CD14-positive monocyte (primary cell): ENCODE measurements at regions not wholly inside any gene's neighbourhood (a gene's known extent, or its start where the extent isn't known, plus 50 kb on each side); places are given as distances from the start of the nearest gene placed in this dataset.

ENCODE experiments used
- DNase-seq, 3 donors: peaks; one replicate each; pipeline ENCODE4 v3.0.0-alpha.2; 2011 to 2022
- H2AFZ ChIP-seq: 2 replicates; pipeline ENCODE4 v1.6.0; 2012; ENCODE audit warnings: mild to moderate bottlenecking, low read depth, low read length, inconsistent platforms; ENCODE audit not compliant: insufficient read depth, poor library complexity, severe bottlenecking
- H3K27ac ChIP-seq, 2 donors: 1 replicate in 1 of 2; 2 replicates in 1 of 2; pipeline ENCODE4 v1.5.1; 2012 to 2013; ENCODE audit warnings: low read length in 2 of 2, control low read depth in 1 of 2, inconsistent platforms in 1 of 2, low read depth in 1 of 2, mild to moderate bottlenecking in 1 of 2
- H3K27me3 ChIP-seq, 2 donors: one replicate each; pipeline versions ENCODE4 v1.6.0 to v1.6.1; 2011 to 2013; ENCODE audit warnings: low read length in 2 of 2; ENCODE audit not compliant: control insufficient read depth in 2 of 2, insufficient read depth in 2 of 2
- H3K36me3 ChIP-seq, 2 donors: replicated peaks in 1 of 2; 1 replicate in 1 of 2; 2 replicates in 1 of 2; pipeline versions ENCODE4 v1.5.1 to v1.6.1; 2012 to 2013; ENCODE audit warnings: low read length in 2 of 2, control low read depth in 1 of 2, inconsistent platforms in 1 of 2, mild to moderate bottlenecking in 1 of 2; ENCODE audit not compliant: insufficient read depth in 2 of 2, control insufficient read depth in 1 of 2
- H3K4me1 ChIP-seq, 2 donors: 1 replicate in 1 of 2; 2 replicates in 1 of 2; pipeline versions ENCODE4 v1.5.1 to v1.6.1; 2012 to 2013; ENCODE audit warnings: low read length in 2 of 2, control low read depth in 1 of 2, inconsistent platforms in 1 of 2, mild to moderate bottlenecking in 1 of 2, moderate library complexity in 1 of 2; ENCODE audit not compliant: insufficient read depth in 2 of 2, control insufficient read depth in 1 of 2
- H3K4me2 ChIP-seq: replicated peaks from 2 replicates; pipeline ENCODE3; 2012; ENCODE audit warnings: low read length, moderate library complexity, mild to moderate bottlenecking; ENCODE audit not compliant: poor library complexity, severe bottlenecking; ENCODE audit errors: extremely low read depth
- H3K4me3 ChIP-seq, 3 experiments: fragments of 200-600 bp in 1 of 3; sonication (generic) in 1 of 3; replicated peaks in 1 of 3; 1 replicate in 2 of 3; 2 replicates in 1 of 3; pipeline ENCODE4 v1.5.1; 2011 to 2013; ENCODE audit warnings: low read length in 3 of 3, mild to moderate bottlenecking in 3 of 3, control low read depth in 2 of 3, low read depth in 2 of 3, inconsistent platforms in 1 of 3, moderate library complexity in 1 of 3
- H3K79me2 ChIP-seq: 2 replicates; pipeline ENCODE4 v1.6.0; 2012; ENCODE audit warnings: mild to moderate bottlenecking, control low read depth, inconsistent platforms, low read length, moderate library complexity; ENCODE audit not compliant: insufficient read depth
- H3K9ac ChIP-seq: 2 replicates; pipeline ENCODE4 v1.6.0; 2017; ENCODE audit warnings: low read length, mild to moderate bottlenecking; ENCODE audit not compliant: insufficient read depth, poor library complexity, severe bottlenecking
- H3K9me3 ChIP-seq, 2 donors: replicated peaks in 1 of 2; 1 replicate in 1 of 2; 2 replicates in 1 of 2; pipeline versions ENCODE4 v1.5.1 to v1.6.1; 2012 to 2013; ENCODE audit warnings: low read length in 2 of 2, control low read depth in 1 of 2; ENCODE audit not compliant: control insufficient read depth in 1 of 2, insufficient read depth in 1 of 2
- H4K20me1 ChIP-seq: 2 replicates; pipeline ENCODE4 v1.6.0; 2012; ENCODE audit warnings: mild to moderate bottlenecking, low read length, control low read depth, moderate library complexity; ENCODE audit not compliant: insufficient read depth
- H3K27ac Mint-ChIP-seq, 7 donors: one replicate each; pipeline ENCODE4 v1.8.0; 2020; ENCODE audit warnings: mild to moderate bottlenecking in 7 of 7, mixed read lengths in 7 of 7, moderate library complexity in 6 of 7, inconsistent platforms in 2 of 7
- H3K27me3 Mint-ChIP-seq, 3 donors: one replicate each; pipeline ENCODE4 v1.8.0; 2021 to 2022; ENCODE audit warnings: low read depth in 3 of 3, mild to moderate bottlenecking in 3 of 3, mixed read lengths in 3 of 3, moderate library complexity in 3 of 3, inconsistent platforms in 1 of 3
- H3K36me3 Mint-ChIP-seq, 2 donors: one replicate each; pipeline ENCODE4 v1.8.0; 2020; ENCODE audit warnings: mixed read lengths in 2 of 2, inconsistent platforms in 1 of 2, mild to moderate bottlenecking in 1 of 2
- H3K4me1 Mint-ChIP-seq: one replicate; pipeline ENCODE4 v1.8.0; 2020; ENCODE audit warnings: mild to moderate bottlenecking, mixed read lengths
- H3K4me3 Mint-ChIP-seq, 2 donors: one replicate each; pipeline ENCODE4 v1.8.0; 2020; ENCODE audit warnings: mild to moderate bottlenecking in 2 of 2, mixed read lengths in 2 of 2, moderate library complexity in 1 of 2
- H3K9me3 Mint-ChIP-seq, 7 donors: one replicate each; pipeline ENCODE4 v1.8.0; 2020 to 2022; ENCODE audit warnings: mixed read lengths in 7 of 7, mild to moderate bottlenecking in 6 of 7, moderate library complexity in 6 of 7, inconsistent platforms in 2 of 7
- WGBS: methylation state at CpG from one replicate; pipeline ENCODE4 v1.1.5; 2013; ENCODE audit warnings: missing lambda C conversion rate; ENCODE audit not compliant: insufficient coverage; 5-methylcytosine and 5-hydroxymethylcytosine counted together
- intact Hi-C, 2 donors: fragments of 100-400 bp; cut with micrococcal nuclease; formaldehyde crosslinking; loops; one replicate each; pipeline versions ENCODE4 v1.15.0 to v1.15.1; 2023
- TF ChIP-seq, protein P1 (sequence below): fragments of 200-600 bp; IDR thresholded peaks from one replicate; pipeline ENCODE4 v1.8.0; 2022; ENCODE audit warnings: antibody characterized with exemption, mild to moderate bottlenecking

DNA sequence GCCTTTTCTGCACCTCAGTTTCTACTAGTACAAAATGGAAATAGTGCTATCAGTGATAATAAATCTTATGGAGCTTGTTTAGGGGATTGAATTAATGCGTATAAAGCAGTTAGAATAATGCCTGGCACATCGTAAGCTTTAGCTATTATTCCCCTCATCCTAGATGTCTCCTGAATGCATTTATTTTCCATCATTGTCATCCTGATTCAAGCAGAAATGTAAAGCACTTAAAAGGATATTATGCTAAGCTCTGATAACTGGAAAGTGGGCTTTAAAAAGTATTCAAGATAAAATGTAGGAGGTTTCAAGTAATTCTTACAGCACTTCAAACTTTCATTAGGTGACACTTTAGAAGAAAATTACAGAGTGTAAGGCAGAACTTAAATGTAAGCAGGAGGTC lies 178.7 kb downstream of the RBM46 start:
- H3K27me3 ChIP-seq: no peaks in the 10 kb centered on the region
- no peak overlapping the region for H3K9ac ChIP-seq
- no peaks in the 10 kb centered on the region for H3K79me2 ChIP-seq
- no peak overlapping the region for H3K4me3 ChIP-seq
- no peaks in the 10 kb centered on the region for H3K36me3 Mint-ChIP-seq
- TF ChIP-seq, protein P1, sequence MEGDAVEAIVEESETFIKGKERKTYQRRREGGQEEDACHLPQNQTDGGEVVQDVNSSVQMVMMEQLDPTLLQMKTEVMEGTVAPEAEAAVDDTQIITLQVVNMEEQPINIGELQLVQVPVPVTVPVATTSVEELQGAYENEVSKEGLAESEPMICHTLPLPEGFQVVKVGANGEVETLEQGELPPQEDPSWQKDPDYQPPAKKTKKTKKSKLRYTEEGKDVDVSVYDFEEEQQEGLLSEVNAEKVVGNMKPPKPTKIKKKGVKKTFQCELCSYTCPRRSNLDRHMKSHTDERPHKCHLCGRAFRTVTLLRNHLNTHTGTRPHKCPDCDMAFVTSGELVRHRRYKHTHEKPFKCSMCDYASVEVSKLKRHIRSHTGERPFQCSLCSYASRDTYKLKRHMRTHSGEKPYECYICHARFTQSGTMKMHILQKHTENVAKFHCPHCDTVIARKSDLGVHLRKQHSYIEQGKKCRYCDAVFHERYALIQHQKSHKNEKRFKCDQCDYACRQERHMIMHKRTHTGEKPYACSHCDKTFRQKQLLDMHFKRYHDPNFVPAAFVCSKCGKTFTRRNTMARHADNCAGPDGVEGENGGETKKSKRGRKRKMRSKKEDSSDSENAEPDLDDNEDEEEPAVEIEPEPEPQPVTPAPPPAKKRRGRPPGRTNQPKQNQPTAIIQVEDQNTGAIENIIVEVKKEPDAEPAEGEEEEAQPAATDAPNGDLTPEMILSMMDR: no peak
- H3K27me3 Mint-ChIP-seq: no peaks in the 10 kb centered on the region
- no peaks in the 10 kb centered on the region for H3K4me1 ChIP-seq
- H3K9me3 ChIP-seq: no peaks in the 10 kb centered on the region
- H3K4me2 ChIP-seq: no peak overlapping the region
- H4K20me1 ChIP-seq: no peaks in the 10 kb centered on the region
- no peaks in the 10 kb centered on the region for H3K4me1 Mint-ChIP-seq
- no peak overlapping the region for H3K4me3 Mint-ChIP-seq
- H3K9me3 Mint-ChIP-seq: peaks cover 0 to 6% (median 2%) of the 10 kb centered on the region in 7 donors
- DNase-seq: no peak
- no peak overlapping the region for H3K27ac ChIP-seq
- no CpG with 5 or more reads among the region's 2 CpGs for WGBS
- intact Hi-C loops: no loop called here
- H3K36me3 ChIP-seq: no peaks in the 10 kb centered on the region
- H2AFZ ChIP-seq: no peak overlapping the region
- H3K27ac Mint-ChIP-seq: no peak overlapping the region

DNA sequence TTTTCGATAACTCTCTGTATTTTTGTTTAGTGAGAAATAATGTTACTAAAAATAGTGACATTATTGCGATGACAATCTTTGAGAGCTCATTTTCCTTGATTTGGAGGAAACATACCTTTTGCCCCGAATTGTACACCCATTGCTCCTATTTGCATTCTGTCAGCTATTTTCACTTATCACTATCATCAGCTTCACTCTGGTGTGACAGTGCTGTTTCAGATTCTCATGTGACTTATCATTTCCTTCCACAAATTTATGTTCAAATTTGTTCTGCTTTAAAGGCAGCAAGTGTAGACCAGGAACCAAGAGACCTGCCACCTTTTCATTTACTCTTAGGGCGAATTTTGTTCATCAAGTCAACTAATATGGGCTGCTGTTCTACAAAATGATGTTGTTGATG lies 179.4 kb downstream of the RBM46 start:
- Histone ChIP-seq H2AFZ (no peak overlapping the region), H3K4me1 (no peaks in the 10 kb centered on the region), H3K4me3 (no peak overlapping the region), H3K36me3 (no peaks in the 10 kb centered on the region), H4K20me1 (no peaks in the 10 kb centered on the region), H3K4me2 (no peak overlapping the region), H3K9me3 (no peaks in the 10 kb centered on the region), H3K27me3 (no peaks in the 10 kb centered on the region), H3K79me2 (no peaks in the 10 kb centered on the region), H3K27ac (no peak overlapping the region), H3K9ac (no peak overlapping the region)
- TF ChIP-seq, protein P1: no peak
- DNase-seq: no peak
- H3K27ac Mint-ChIP-seq: no peak overlapping the region
- 100% methylated on average over 1 of the region's 4 CpGs for WGBS
- H3K4me1 Mint-ChIP-seq: no peaks in the 10 kb centered on the region
- intact Hi-C loops: no loop called here
- H3K9me3 Mint-ChIP-seq: peaks cover 0 to 6% (median 2%) of the 10 kb centered on the region in 7 donors
- H3K27me3 Mint-ChIP-seq: no peaks in the 10 kb centered on the region
- no peaks in the 10 kb centered on the region for H3K36me3 Mint-ChIP-seq
- no peak overlapping the region for H3K4me3 Mint-ChIP-seq
